CD1c-positive myeloid dendritic cell (primary cell): ENCODE measurements at regions not wholly inside any gene's neighbourhood (a gene's known extent, or its start where the extent isn't known, plus 50 kb on each side); places are given as distances from the start of the nearest gene placed in this dataset.

Experiments used
- DNase-seq: peaks from one replicate; pipeline ENCODE4 v3.0.0-alpha.2; 2016; ENCODE audit errors: extremely low spot score

- no peak for DNase-seq
Observed at GRCh38 chr1:72535470-72535869, 253.1 kb upstream of the NEGR1 start.

DNA sequence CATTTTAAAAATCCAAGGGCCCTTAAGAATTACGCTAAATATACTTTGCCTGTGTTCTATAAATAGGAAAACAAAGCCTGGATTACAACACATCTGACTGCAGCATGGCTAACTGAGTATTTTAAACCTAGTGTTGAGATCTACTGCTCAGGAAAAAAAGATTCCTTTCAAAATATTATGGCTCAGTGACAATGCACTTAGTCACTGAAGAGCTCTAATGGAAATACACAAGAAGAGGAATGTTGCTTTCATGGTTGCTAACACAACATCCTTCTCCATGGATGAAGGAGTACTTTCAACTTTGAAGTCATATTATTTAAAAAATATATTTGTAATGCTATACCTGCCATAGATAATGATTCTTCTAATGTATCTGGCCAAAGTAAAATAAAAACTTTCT is 248.3 kb upstream of the NEGR1 start:
- no peak for DNase-seq

GRCh38 chr1:72526926-72527325 is 244.6 kb upstream of the NEGR1 start:
- DNase-seq, result no peak

- DNase-seq, result no peak
Observed at GRCh38 chr1:72524021-72524420, 241.7 kb upstream of the NEGR1 start.

DNA sequence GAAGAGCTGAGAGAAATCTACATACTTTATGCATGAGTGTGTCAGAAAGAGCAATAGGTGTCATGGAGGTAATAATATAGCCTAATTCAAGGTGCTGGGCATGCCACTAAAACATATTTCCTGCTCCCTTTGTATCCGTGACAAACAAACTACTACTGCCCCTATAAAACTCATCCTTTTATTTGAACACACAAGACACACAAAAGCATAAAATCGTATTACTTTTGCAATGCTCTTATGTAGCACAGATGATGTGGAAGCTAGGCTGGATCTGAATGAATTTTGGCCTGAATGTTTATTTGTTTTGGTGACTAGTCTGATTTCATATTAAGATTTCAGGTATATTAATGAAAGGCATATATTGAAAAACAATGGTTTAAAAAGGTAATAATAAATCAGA is 239.3 kb upstream of the NEGR1 start:
- DNase-seq, result no peak

DNA sequence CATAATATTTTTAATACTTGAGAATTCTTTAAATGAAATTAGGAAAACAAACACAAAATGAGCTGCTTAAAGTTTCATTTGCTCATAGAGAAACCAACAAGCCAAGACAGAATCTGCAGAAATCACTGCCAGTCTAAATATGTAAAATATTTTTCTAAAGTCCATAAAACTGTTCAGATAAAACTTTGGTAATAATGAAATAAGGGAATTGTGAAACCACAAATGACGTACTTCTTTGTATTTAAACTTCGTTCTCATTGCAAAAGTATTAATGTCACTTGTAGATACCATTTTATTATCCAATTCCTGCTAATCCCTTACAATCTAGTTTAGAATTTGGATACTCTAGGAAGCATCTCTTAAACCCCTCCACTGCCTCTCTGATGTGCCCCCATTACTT is 234.5 kb upstream of the NEGR1 start:
- no peak for DNase-seq

GRCh38 chr1:72516264-72516663 is 233.9 kb upstream of the NEGR1 start:
- no peak for DNase-seq

- no peak for DNase-seq
Observed at GRCh38 chr1:72498371-72498770, 216.0 kb upstream of the NEGR1 start.

GRCh38 chr1:72489801-72490200 is 207.5 kb upstream of the NEGR1 start:
- DNase-seq, result no peak

- no peak for DNase-seq
Observed at GRCh38 chr1:72485801-72486200, 203.5 kb upstream of the NEGR1 start.

GRCh38 chr1:72483846-72484357 is 201.6 kb upstream of the NEGR1 start:
- DNase-seq, result no peak

- DNase-seq, result no peak
Observed at GRCh38 chr1:72482736-72483413, 200.5 kb upstream of the NEGR1 start.

GRCh38 chr1:72481420-72481970 is 199.2 kb upstream of the NEGR1 start:
- no peak for DNase-seq

GRCh38 chr1:72466376-72466775 is 184.0 kb upstream of the NEGR1 start:
- no peak for DNase-seq

DNA sequence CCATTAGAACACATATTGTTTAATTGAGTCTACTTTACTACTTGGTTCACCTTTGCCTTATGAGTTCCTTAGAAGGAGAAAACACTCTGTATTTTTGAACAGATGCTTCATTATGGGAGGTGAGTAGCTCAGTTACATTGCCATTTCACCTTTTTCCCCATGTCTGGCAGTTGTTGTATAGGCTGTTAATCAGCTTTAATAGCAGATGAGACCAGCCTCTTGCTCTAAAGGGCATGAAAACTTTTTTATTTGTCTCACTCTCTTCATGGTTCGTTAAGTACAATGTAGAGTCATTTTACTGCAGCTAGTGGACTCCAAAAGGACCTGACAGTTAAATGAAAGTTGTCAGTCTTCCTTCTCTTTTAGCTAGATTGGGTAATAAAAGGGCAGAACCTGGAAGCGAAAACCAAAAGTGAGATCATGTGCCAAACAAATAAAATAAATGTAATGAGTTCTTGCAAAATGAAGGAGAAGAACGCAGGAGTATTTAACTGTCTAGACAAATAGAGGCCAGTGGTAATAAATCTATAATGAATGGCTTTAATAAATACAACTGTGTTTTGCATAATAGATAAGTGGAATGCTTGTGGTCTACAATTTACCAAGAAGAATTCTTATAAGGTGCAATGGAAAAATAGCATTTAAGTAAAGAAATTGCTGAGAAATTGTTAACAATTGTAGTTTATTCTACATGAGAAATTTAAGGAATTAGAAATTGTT is 180.0 kb upstream of the NEGR1 start:
- DNase-seq, result no peak

GRCh38 chr1:72442262-72442661 is 159.9 kb upstream of the NEGR1 start:
- DNase-seq, result no peak

GRCh38 chr1:72439036-72439435 is 156.7 kb upstream of the NEGR1 start:
- no peak for DNase-seq

- DNase-seq, result no peak
Observed at GRCh38 chr1:72438270-72438669, 155.9 kb upstream of the NEGR1 start.

- DNase-seq, result no peak
Observed at GRCh38 chr1:72435025-72435424, 152.7 kb upstream of the NEGR1 start.

GRCh38 chr1:72434070-72434469 is 151.7 kb upstream of the NEGR1 start:
- no peak for DNase-seq

GRCh38 chr1:72433591-72433990 is 151.3 kb upstream of the NEGR1 start:
- DNase-seq, result no peak

DNA sequence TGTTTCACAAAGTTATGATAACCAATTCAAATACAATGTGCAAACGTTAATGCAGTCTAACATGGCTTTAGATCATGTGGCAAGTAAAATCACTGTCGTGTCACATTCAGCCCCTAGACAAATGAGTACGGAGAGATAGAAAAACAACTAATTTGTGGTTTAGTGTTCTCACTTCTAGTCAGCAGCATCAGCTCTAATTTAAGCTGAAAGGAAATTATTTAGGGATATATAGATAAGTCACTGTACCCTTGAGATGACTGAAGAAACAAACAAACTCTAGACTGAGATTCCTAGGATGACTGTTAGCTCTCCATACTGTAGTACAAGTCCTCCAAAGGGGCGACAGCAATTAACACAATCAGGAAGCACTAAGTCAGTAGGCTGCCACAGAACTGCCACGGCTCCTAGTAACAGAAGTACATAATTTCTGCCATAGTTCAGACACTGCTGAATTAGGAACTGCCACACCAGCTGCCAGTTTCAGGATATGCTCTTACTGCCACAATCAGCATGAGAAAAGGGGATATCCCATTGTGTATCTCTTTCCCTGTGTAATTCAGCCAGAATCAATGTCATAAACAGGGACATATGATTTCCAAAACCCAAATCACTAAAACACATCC is 150.4 kb upstream of the NEGR1 start:
- peak; percentile 2 for DNase-seq

DNA sequence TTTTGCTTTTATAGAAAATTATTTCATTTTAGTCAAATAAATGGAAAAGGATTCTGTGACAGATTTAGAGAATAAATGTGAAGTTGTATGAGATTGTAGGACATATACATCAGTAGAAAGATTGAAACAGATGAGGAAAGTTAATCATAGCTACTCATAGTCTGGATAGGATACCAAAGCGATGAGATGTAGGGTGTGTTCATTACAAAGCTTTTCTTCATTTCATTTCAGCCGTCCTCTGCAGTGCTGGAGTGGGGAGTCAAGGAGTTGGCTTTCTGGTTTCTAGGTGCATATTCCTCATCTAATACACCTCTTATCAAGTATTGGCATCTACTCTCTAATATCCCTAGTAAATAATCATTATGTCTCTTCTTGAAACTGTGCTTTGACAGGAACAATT is 149.5 kb upstream of the NEGR1 start:
- no peak for DNase-seq
